ENCODE measurements at regions not wholly inside any gene's neighbourhood (a gene's known extent, or its start where the extent isn't known, plus 50 kb on each side); places are given as distances from the start of the nearest gene placed in this dataset.
"Not testable (repeated sequence)": the region's sequence is repeated elsewhere in the genome, so short reads cannot be mapped to it uniquely, and the experiment has no call there.

- no peak for DNase-seq (ENCODE audit: low spot score)
Observed at GRCh38 chr5:57749396-57749795, 266.8 kb upstream of the ACTBL2 start.

GRCh38 chr5:57745700-57746651 is 263.4 kb upstream of the ACTBL2 start:
- DNase-seq (ENCODE audit: low spot score): no peak

DNA sequence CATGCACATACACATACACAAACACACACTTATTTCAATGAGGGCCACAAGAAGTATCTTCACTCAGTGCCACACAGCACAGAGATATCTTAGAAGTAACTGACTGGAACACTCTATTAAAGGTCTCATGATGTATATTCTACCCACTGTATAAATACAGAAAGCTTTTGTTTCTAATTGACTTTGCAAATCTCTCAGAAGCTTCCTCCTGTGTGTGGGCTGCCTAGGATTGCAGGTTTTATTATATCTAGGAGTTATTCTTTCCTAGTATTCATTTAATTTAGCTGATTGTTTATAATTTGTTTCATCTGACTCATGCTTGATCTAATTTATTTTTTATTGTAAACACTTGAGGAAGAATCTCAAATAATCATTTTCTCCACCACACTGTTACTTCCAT is 262.4 kb upstream of the ACTBL2 start:
- no peak for DNase-seq (ENCODE audit: low spot score)

GRCh38 chr5:57741336-57741735 is 258.7 kb upstream of the ACTBL2 start:
- no peak for DNase-seq (ENCODE audit: low spot score)

DNA sequence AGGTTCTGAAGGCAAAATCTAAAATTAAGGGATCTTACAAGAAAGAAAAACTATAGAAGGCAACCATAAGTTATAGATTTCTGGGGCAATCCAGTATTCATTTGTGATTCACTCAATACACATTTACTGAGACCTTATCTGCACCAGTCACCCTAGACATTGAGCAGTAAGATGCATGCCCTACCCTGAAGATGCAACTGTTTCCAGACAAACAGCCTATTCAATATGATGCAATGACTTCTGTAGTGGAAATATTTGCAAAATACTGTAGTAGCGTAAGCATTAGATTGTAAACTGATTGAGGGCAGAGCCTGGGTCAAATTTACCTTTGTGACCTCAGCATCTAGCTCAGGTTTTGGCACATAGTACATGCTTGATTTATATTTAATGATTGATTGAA is 256.2 kb upstream of the ACTBL2 start:
- no peak for DNase-seq (ENCODE audit: low spot score)

GRCh38 chr5:57738301-57738700 is 255.7 kb upstream of the ACTBL2 start:
- no peak for DNase-seq (ENCODE audit: low spot score)

GRCh38 chr5:57736716-57737115 is 254.1 kb upstream of the ACTBL2 start:
- no peak for DNase-seq (ENCODE audit: low spot score)

- peak; percentile 27 for DNase-seq (ENCODE audit: low spot score)
Observed at GRCh38 chr5:57735279-57736153, 252.9 kb upstream of the ACTBL2 start.

DNA sequence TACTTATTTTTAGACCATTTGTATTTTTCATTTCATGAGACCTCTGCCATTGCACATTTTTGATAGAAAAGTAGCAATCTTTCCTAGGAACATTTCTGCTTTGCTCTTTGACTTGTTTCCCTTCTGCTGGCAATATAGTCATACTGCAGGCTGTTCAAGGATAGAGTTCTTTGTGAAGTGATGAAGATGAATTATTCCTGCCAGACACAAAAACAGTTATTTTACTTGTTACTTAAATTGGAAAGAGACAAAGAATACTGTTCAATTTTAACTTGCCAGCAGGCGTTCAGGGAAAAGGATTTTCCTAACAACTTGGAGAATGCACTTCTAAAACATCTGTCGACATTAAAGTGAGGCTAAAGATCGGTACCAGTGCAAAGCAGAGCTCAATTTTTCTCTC is 251.7 kb upstream of the ACTBL2 start:
- no peak for DNase-seq (ENCODE audit: low spot score)

GRCh38 chr5:57727591-57727990 is 245.0 kb upstream of the ACTBL2 start:
- DNase-seq (ENCODE audit: low spot score): no peak

GRCh38 chr5:57725658-57726504 is 243.3 kb upstream of the ACTBL2 start:
- DNase-seq (ENCODE audit: low spot score): no peak

DNA sequence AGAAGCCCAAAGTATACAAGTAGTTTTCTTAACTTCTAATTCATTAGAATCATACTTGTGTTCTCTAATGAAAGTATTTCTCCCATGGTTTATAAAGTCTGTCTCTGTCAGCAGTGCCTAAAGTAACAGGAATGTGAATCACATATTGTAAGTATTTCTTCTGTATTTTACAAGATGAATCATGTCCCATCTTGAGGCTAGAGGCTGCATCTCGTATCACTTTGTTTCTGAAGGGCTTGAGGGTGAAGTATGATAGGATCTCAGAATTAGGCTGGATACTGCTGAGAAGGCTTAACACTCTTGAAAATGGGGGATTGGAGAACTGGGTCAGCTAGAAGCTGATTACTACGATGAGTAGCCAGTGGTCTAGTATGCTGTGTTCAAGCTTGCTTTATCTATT is 242.2 kb upstream of the ACTBL2 start:
- no peak for DNase-seq (ENCODE audit: low spot score)

DNA sequence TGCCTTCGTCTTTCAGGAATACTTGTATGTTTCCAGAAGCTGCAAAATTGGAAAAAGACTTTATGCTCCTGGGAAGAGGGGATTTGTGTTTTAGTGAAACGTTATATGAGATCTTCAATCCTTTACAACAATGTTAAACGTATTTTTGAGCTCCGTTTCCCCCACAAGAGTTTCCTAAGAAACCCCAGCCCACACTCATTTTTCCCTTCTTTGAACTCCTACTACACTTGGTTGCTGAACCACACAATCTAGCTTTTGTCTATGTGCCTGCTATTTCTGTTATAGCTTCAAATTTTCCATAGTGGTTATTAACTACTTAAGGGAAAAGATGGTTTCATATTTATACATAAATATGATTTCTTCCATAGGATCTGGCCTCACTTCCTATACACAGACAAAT is 238.6 kb upstream of the ACTBL2 start:
- DNase-seq (ENCODE audit: low spot score): no peak

DNA sequence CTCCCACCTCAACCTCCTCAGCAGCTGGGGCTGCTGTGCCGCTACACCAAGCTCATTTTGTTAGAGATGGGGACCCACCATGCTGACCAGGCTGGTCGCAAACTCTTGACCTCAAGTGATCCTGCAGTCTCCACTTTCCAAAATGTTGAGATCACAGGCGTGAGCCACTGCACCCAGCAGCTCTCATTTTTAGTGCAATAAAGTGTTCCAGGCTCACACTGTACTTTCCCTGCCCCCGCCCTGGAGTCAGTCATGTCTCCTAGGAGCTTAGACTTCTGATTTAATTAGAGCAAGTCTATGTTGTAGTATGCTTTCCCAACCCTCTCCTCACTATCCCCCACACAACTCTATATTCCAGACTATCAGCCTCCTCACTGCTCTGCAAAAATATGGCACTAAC is 238.0 kb upstream of the ACTBL2 start:
- no peak for DNase-seq (ENCODE audit: low spot score)

DNA sequence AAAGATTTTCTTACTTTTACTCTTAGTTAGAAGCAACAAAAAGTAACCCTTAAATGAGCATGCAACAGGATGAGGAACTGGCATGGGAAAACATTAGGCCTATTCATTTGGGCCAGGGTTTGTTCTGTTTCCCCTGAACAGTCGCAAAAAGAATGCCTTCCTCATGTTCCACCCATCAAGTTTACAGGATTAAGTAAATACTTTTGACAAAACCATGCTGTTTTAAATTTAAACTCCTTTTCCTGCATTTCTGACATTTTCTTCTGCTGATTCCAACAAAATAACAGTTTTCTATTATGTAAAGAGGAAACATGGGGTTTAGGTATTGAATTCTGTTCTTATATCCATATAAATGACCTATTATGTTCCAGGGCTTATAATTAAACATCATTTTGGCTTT is 236.6 kb upstream of the ACTBL2 start:
- no peak for DNase-seq (ENCODE audit: low spot score)

- no peak for DNase-seq (ENCODE audit: low spot score)
Observed at GRCh38 chr5:57718155-57718554, 235.5 kb upstream of the ACTBL2 start.

- DNase-seq (ENCODE audit: low spot score): no peak
Observed at GRCh38 chr5:57717555-57717954, 234.9 kb upstream of the ACTBL2 start.

- DNase-seq (ENCODE audit: low spot score): no peak
Observed at GRCh38 chr5:57716661-57717060, 234.1 kb upstream of the ACTBL2 start.

DNA sequence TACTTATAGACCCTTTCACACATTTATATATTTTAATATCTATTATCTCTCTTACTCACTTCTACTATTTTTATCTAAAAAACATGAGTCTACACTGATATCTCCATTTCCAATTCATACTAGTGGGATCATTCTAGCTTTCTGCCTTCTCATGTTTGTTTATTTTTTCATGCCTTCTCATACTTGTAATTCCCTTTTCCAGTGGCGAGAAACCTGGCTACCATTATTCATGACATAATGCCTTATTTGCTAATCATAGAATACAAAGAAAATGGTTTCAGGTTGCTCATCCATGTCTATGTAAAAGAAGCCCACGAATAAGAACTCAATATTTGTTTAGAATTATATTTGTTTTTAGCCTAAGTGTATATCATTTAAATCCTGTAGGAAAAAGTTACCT is 232.7 kb upstream of the ACTBL2 start:
- no peak for DNase-seq (ENCODE audit: low spot score)

- DNase-seq (ENCODE audit: low spot score): not testable (repeated sequence)
Observed at GRCh38 chr5:57713535-57713934, 230.9 kb upstream of the ACTBL2 start.

DNA sequence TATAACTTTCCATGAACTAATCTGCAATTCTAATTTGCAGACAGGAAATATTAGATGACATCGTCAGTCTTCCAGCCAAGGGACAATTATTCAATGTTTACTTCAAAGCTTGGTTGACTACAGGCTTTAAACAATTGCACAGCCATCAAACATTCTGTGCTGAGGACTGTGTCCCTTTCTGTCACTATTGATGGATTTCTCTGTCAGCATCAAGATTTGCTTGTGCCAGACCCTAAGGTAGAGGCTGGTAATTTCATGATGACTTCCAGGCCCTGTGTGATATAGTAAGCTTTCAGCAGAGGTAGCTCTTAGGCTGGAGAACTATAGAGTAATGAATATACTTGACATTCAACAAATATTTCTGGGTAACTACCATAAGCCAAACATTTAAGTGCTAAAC is 229.3 kb upstream of the ACTBL2 start:
- no peak for DNase-seq (ENCODE audit: low spot score)

GRCh38 chr5:57711471-57711870 is 228.9 kb upstream of the ACTBL2 start:
- no peak for DNase-seq (ENCODE audit: low spot score)
